ENCODE measurements at regions not wholly inside any gene's neighbourhood (a gene's known extent, or its start where the extent isn't known, plus 50 kb on each side); places are given as distances from the start of the nearest gene placed in this dataset.

DNA sequence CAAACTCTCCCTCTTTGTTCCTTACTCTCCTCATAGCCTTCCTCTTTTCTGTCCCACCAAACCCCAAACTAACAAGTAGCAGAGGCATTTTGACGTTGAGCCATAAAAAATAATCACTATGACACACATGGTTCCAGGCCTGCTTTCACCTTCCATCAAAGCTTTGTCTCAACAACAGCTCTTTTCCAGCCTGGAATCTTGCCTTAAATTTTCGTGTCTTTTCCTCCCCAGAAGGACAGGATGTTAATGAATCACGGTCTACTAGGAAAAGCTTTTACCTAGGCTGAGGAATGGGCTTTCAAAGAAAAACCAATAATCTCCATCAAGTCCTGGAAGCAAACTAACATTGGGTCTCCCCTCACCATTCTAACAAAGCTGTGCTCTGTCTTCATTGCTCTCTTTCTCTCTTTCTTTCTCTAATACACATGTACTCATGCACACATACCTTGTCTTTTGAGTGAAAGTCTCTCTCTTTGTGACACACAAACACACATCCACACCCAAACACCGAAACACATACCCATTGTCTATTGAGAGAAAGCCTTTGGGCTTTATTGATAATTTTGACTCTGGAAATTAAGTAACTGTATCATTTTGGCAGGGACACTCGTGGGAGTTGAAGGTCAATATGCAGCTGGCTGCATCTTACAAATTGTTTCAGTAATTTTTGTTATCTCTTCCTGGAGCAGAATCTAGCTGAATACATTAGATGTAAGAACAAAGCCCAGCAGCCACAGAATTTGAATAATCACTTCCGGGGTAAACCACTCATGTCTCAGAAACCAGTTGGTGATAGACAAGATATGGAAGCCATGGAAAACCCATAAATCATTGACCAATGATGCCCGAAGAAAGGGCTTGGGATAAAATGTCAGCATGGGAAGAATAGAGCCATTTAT, 107.4 kb upstream of the SLC4A7 start:
- no peak for DNase-seq

DNA sequence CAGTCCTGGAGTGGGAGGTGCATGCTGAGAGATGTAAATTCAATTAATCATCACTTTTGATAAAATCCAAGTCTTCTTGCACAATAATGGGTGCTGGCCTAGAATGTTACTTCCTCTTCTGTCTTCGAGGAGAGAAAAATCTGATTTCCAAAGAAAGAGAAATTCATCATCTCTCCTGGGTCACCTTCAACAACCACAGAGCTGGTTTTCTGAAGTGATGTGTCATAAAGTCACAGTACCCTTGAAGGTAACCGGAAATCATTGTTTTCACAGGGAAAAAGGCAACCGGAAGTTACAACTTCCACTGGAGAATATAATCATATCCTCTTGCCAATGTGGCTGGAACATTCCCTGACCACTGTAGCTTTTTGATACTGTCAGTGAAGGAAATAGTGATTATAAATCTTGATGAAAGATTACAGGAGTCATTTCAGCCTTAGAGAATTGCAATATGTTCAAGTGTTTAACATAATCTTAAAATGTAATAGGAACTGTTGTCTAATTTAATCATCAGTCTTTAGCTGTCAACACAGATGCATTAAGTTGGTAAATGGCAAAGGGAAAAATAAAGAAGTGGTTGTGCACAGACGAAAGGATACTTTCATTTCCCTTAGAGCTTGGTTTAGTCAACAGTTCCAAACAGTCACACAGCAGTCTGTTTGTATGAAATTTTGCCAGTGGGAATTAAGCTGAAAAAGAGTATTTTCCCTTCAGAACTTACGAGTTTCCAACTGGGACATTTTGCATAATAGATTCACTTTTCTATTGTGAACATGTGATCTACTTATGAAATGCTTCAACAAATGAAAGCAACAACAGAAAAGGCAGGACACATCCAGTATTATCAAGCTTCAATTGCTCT, 106.5 kb upstream of the SLC4A7 start:
- DNase-seq = no peak

DNA sequence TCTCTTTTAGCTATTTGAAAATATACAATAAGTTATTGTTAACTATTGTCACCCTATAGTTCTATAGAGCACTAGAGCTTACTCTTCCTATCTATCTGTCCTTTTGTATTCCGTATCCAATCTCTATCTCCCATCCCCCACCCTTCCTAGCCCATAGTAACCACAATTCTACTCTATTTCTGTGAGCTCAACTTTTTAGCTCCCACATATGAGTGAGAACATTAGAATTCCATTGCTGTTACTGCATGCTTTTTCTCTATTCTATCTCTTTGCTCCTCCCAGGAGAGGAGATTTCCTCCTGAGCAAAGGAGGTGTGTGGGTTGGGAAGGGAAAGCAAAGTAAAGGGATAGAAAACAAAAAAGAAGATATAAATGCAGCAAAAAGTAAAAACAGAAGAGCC, 105.6 kb upstream of the SLC4A7 start:
- DNase-seq = no peak

DNA sequence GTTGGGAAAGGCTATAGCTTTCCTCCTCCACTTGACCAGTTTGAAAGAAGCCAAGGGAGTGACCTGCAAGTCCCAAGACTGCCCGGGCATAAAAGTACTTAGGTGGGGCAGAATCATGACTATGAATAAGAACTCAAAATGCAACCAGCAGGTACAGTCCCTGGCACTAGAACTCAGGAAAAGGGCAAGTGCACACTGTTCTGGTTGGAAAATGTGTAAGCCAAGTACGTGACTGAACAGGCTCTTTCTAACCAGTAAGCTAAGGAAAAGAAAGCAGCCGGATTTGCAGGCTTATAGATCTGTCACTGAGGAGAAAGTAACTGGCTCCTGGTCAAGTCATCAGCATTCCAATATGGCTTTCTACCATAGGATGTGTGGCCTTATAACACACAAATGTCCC, 101.2 kb upstream of the SLC4A7 start:
- DNase-seq = no peak

DNA sequence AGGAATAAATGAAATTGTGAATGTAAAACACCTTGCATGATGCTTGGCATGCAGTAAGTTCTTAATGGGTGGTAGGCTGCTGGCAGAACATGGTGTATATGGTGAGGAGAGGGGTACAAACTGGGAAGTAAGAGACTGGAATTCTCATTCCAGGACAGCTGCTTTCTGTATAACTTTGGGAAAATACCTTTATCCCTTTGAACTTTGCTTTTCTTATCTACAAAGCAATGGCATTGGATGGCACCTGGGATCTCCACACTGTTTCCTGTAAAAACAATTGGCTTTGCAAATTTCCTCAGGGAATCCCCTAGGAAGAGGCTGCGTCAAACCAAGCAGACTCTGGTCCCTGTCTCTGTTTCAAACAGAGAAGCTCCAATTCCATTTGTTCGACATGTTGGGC, 100.7 kb upstream of the SLC4A7 start:
- no peak for DNase-seq

DNA sequence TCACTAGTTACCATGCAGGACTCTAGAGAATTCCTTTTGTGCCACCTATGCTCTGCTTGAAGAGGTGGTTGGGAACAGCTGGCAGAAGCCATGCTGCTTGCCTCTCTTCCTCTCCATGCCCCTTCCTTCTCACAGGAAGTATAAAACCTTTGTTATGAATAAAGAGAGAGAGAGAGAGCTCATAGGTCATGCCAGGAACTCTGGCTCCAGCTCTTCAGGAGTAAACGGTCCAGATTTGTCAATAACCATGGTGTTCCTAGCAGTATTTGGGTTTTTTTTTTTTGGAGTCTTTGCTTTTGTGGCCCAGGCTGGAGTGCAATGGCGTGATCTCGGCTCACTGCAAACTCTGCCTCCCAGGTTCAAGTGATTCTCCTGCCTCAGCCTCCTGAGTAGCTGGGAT, 97.7 kb upstream of the SLC4A7 start:
- no peak for DNase-seq

DNA sequence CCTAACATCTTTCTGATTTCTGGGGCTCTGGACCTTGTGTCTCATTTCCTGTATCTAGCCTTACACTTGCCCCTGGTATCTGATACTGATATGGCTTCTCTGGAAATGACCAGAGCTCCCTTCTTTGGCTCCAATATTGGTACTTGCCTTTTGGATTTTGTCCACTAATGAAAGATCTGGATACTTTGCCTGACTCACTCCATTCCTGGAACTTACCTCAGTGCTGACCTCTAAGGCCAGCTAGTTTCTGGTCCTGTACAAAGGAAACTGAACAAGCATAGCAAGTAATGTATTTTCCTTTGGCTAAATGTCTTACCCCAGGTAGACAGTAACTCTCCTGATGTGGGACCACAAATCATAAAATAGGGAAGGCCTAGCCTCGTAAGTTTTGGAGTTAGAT, 93.8 kb upstream of the SLC4A7 start:
- no peak for DNase-seq

DNA sequence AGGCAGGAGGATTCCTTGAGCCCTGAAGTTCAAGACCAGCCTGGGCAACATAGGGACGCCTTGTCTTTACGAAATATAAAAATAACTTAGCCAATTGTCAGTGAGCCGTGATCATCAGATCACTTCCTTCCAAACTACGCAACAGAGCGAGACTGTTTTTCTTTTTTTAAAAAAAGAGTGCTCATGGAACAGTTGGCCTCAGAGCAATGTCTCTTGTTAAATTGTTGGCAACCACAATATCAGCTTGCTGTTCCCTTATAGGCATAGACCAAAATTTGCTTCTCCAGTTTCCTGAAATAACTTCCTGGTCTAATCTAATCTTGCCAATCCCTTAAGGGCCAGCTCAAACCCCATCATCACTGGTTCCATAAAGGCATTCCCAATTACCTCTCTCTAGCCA, 93.3 kb upstream of the SLC4A7 start:
- no peak for DNase-seq

DNA sequence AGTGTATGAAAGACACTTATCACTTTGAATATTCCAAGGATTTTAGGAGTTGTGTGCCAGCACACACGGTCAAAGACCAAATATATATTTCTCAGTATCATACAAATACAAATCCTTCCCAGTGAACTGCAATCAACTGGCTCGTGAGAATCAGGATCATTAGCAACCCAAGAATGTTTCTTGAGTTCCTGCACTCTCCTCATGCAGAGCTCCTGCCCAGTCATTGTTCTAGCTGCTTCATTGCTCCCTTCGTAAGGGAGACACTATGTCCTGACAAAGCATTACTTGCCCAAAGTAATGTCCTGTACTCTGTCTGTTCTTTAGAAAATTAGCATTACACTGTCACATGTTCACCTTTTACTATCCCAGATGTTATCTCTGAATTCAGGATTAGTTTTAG, 92.0 kb upstream of the SLC4A7 start:
- DNase-seq = no peak

DNA sequence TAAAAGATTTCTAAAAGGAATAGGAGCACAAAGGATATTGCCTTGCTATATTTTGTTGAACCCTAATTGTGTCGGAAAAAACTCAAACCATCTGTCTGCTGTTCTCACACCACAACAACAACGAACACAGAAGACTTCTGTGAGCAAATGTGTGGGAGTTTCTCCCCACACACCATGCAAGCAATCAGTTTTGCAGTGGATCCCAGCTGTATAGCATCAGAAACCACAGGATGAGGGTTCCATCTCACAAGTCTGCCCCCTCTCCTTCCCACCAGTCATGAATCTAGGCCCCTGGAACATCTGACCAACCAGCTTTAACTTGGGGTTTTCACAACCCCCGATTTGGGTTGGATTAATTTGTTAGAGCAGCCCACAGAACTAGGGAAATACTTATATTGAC, 91.3 kb upstream of the SLC4A7 start:
- no peak for DNase-seq

DNA sequence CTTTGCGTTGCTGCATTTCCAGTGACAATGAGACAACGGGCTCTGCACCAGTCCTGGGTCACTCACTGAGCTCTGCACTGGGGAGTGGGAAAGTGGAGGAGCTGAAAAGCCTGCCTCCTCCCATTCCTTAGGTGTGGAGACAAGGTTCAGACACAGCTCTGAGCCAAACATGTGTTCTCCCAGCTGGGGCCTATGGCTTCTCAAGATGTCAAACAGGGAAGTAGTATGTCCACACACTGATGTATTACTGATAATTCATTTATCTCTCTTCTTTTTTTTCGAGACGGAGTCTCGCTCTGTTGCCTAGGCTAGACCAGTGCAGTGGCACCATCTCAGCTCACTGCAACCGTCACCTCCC, 90.2 kb upstream of the SLC4A7 start:
- no peak for DNase-seq

DNA sequence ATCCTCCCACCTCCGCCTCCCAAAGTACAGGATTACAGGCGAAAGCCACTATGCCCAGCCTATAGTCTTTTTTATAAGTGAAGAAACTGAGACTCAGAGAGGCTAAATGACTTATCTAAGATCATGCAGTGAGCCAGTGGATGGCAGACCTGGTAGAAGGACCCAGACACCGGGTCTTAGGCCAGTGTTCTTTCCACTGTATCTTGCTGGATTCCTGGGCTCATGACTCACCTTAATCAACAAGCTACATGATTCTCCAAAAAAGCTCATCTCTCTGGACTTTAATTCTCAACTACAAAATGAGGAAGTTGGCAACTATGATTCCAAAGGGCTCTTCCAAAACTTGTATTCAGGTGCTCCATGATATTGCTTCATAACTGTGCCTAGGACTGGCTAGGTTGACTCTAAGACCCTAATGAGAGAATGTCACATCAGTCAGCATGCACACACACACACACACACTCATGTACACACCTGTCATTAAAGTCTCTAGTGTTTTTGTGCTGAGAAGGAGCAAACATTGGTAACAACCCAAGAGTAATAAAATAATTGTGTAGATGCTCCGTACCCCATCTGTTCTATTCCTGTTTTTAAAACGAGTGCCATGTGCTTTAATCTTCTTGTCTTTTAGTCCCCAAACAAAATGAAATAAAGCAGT, 89.7 kb upstream of the SLC4A7 start:
- DNase-seq = no peak

DNA sequence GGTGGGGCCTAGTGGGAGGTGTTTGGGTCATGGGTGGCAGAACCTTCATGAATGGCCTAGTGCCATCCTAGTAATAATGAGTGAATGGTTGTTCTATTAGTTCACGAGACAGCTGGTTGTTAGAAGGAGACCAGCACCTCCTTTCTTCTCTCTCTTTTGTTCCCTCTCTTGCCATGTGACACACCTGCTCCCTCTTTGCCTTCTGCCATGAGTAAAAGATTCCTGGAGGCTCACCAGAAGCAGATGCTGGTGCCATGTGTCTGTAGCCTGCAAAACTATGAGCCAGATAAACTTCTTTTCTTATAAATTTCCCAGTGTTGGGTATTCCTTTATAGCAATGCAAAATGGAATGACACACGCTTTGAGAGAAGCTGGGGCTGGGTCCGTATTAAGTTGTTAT, 89.0 kb upstream of the SLC4A7 start:
- no peak for DNase-seq

DNA sequence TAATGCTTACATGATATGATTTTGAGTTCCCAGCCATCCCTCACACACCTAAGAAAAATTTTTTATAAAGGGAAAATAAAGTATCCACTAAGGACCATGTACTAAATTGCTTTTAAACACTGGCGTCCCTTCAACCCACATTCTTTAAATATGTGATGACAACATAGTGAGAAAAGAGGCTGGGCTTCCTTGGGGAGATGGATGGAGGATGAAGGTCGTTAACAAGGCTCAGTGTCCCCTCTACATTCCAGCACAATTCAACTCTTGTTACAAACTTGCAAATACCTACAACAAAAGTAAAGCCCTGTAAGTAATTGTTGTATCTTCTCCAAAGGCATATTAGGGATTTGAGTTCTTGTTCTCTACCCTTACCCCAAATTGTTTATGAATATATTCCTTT, 87.2 kb upstream of the SLC4A7 start:
- no peak for DNase-seq

DNA sequence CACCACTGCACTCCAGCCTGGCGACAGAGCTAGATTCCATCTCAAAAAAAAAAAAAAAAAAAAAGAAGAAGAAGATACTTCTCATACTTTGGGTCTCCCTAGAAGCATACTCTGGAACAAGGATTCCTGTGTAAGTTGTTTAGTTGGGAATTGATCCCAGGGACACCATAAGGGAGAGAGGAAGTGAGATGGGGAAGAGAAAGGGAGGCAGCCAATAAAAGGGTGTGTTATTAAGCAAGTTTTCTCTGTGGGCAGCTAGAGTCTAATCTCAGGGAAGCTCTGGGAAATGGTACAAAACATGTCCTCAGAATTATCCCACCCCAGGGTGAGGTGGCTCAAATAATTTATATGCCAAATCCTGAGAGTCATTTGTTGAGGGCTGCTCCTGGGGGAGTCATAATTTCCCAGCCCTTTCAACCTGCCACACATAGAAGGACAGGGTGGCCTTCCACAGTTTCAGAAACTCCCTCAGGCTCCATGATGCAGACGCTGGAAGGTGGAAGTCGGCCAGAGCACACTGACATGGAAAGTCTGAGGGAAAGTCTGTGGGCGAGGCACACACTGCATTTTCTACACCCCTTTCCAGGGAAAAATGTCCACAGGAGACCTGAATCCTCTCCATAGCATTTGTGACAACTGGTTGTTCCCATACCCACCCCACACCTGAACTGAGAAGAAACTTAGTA, 86.4 kb upstream of the SLC4A7 start:
- no peak for DNase-seq

DNA sequence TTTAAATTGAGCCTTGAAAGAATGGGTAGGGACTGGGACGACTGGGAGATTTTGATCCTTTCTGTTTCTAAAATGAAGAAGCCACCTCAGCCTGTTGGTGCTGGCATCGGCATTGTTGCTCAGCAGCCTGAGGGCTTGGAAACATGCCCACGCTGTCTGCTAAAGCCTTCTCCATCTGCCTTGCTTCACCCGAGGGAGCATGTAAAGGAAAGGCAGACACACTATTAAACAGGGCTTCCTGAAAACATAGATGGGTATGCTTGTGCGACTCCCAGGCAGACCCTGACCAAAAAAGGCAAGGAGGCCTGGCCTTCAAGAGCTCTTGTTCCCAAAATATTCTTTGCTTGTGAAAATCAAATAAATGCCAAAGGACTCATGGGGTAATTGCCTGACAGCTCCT, 84.2 kb upstream of the SLC4A7 start:
- DNase-seq = peak in 25 of 56 donors; percentile 1 to 57 (median 6)

DNA sequence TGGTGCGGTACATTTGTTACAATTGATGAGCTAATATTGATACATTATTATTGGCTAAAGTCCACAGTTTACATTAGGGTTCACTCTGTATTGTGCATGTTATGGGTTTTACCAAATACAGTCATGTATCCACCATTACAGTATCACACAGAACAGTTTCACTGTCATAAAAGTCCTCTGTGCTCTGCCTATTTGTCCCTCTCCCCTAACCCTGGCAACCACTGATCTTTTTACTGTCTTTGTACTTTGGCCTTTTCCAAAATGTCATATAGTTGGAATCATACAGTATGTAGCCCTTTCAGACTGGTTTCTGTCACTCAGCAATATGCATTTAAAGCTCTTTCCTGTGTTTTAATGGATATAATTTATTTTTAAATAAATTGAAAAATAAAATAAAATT, 83.1 kb upstream of the SLC4A7 start:
- DNase-seq = no peak

DNA sequence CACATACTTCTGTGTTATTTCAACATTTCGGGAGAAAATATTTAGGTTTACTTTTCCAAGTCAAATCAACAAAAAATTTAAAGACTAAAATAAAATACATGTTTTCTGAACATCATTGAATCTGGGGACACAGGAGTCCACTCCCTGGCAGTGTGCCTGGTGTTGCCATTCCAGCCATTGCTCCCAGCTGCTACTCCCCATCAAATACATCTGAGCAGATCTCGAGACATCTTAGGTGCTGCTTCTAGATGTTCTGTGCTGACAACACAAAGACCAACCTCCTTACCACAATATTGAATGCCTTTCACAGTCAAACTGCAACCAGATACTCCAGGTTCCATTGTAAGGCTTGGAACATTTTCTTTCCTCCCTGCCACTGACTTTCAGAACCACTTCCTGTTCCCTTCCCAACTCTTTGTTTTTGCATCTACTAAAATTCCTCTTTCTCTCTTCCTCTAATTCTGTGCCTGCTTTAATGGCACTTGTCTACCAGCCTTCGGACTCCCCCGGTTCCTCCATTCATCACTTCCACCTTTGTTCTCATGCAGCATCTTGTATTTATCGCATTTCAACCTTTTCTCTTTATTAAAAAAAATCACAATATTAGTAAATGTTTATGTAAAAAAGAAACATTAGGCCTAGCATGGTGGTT, 81.1 kb upstream of the SLC4A7 start:
- DNase-seq = no peak

DNA sequence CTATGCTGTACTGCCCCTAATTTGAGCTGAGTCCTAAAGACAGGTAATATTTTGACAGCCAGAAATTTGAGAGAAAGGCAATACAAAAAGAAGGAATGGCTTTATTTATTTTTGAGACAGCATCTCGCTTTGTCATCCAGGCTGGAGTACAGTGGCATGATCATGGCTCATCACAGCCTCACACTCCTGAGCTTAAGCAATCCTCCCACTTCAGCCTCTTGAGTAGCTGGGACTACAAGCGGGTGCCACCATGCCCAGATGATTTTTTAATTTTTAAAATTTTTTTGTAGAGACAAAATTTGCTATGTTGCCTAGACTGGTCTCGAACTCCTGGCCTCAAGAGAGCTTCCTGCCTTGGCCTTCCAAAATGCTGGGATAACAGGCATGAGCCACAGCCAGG, 77.4 kb upstream of the SLC4A7 start:
- DNase-seq = no peak

DNA sequence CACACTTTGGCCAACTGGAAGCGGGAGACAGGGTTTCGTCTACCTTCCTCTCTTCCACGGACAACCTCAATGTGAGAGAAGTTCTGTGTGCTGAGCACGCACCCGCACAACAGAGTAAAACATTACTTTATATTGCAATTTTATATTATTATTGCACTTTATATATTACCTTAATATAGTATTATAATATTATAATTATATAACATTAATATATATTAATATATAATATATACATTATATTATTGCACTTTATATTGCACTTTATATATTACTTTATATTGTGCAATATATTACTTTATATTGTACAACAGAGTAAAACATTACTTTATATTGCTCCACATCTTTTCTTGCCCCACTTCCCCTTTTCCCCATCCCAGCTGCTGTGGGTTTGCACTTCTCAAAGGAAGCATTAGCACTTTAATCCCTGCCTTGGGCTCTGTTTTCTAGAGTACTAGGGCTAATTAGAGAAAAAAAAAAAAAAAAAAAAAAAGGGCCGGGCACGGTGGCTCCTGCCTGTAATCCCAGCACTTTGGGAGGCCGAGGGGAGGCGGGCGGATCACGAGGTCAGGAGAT, 76.4 kb upstream of the SLC4A7 start:
- DNase-seq = no peak

DNA sequence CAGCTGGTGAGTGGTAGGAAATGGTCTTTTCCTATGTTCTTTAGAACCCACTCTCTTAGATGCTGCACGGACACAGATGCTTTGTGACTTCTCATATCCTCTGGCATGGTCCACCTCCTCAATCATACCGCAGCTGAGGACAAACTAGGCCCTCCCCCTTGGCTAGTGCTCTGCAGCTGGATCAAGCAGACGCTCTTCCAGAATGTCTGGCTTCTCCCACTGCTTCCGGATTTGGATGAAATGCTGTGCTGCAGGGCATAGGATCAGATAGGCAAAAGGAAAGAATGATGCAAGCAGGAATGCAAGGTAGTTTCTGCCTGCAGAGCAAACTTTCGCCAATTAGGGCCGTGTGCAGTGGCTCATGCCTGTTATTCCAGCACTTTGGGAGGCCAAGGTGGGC, 75.7 kb upstream of the SLC4A7 start:
- no peak for DNase-seq

All from nucleus accumbens (tissue), 56 donors.